Stimulated activated CD4-positive, alpha-beta T cell treated with anti-CD3 and anti-CD28 coated beads, Interleukin-1b, Interleukin-23, amount 100 ng/mL, for 1 hour (primary cell): ENCODE measurements at regions not wholly inside any gene's neighbourhood (a gene's known extent, or its start where the extent isn't known, plus 50 kb on each side); places are given as distances from the start of the nearest gene placed in this dataset.

Experiments
- DNase-seq, 2 donors: peaks; one replicate each; pipeline ENCODE4 v3.0.0-alpha.2; 2020; ENCODE audit warnings: low read depth in 2 of 2

- DNase-seq, result no peak
Observed at GRCh38 chr10:83357627-83358026, 781.7 kb upstream of the GHITM start.

DNA sequence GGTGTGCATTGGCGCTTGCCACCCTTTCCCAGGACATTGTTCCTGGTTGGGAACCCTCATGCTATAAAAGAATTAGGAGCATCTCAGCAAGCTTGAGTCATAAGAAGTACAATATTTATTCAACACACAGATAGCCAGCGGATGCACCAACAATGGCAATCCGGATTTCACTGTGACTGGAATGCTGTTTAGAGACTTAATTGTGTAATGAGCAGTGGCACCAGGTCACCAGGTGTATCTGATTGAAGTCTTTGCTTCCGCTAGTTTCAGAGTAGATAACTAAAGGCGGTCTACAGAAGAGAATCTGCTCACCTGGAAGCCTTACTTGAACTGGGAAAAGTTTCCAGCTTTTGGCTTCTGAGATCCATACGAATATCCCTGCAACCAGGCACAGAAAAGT lies 772.3 kb upstream of the GHITM start:
- DNase-seq, result no peak

GRCh38 chr10:83371696-83372490 lies 767.4 kb upstream of the GHITM start:
- DNase-seq, result no peak

DNA sequence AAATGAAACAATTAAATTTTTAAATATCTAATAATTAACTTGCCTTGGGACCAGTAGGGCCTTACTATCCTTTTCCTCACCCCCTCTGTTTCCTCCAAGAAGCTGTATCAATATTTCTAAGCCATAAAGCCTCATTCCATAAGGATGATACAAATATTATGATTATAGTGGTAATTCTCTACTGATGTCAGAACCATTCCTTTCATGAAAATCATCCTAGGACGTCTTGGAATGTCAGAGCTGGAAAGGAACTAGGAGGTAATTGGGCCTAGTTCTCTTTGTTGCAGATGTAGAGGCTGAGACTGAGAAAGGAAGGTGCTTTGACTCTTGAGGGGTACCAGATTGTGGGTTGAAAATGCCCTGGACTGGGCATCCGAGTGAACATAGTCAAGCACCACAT lies 766.7 kb upstream of the GHITM start:
- DNase-seq, result no peak

GRCh38 chr10:83373671-83374070 lies 765.6 kb upstream of the GHITM start:
- no peak for DNase-seq

GRCh38 chr10:83374741-83375140 lies 764.6 kb upstream of the GHITM start:
- no peak for DNase-seq

- DNase-seq, result no peak
Observed at GRCh38 chr10:83375274-83375673, 764.0 kb upstream of the GHITM start.

GRCh38 chr10:83397806-83398205 lies 741.5 kb upstream of the GHITM start:
- no peak for DNase-seq

DNA sequence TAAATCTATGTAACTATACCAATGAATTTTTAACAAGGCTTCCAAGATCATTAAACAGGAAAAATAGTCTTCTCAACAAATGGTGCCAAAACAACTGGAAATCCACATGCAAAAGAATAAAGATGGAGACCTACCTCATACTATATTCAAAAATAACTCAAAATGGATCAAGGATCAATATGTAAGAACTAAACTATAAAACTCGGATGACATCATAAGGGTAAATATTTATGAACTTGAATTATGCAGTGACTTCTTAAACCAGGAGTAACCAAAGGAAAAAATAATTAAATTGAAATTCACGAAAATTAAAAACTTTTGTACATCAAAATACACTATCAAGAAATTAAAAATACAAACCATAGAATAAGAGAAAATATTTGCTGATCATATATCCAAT lies 728.7 kb upstream of the GHITM start:
- no peak for DNase-seq

DNA sequence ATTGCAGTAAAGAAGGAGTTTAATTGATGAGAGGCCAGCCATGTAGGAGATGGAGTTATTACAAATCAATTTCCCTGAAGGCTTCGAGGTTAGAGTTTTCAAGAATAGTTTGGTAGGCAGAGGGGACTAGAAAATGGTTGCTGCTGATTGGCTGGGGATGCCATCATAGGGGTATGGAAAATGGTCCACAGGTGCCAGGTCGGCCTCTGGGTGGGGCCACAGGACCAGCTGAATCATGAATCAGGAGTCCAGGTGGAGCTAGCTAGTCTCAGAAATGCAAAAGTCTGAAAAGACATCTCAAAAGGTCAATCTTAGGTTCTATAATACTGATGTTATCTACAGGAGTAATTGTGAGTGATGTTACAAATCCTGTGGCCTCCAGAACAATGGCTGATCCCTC lies 714.0 kb upstream of the GHITM start:
- DNase-seq, result no peak

GRCh38 chr10:83427101-83427500 lies 712.2 kb upstream of the GHITM start:
- DNase-seq, result no peak

GRCh38 chr10:83432261-83433045 lies 706.9 kb upstream of the GHITM start:
- DNase-seq, result no peak

- no peak for DNase-seq
Observed at GRCh38 chr10:83433705-83434104, 705.6 kb upstream of the GHITM start.

DNA sequence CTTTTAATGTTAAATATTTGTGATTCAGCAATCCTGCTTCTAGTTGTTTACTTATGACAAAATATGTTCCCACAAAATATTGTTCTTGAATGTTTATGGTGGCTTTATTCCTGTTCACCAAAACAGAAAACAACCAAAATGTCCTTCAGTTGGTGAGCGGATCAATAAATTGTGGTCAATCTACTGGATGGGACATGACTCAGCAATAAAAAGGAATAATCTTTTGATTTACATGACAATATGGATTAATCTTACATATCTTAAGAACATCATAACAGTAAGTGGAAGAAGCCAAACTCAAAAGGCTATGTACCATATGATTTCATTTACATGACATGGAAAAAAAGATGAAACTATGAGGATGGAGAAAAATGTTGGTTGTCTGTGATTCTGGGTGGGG lies 691.3 kb upstream of the GHITM start:
- DNase-seq, result no peak

DNA sequence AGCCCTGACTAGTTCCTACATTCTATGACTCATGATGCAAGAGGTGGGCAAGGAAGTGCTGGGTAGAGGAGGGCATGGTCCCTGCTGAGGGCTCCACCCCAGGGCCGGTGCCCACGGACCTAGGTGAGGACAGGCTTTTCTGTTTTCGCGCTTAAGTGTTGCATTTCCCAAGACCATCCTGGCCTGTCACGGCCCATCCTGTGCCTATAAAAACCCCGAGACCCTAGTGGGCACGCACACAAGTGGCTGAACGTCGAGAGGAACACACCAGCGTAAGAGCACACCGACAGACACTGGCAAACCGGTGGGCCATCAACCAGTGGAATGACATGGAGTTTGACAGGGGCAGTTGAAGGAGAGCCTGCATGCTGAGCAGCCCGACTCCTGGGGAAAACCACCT lies 680.7 kb upstream of the GHITM start:
- DNase-seq, result no peak

DNA sequence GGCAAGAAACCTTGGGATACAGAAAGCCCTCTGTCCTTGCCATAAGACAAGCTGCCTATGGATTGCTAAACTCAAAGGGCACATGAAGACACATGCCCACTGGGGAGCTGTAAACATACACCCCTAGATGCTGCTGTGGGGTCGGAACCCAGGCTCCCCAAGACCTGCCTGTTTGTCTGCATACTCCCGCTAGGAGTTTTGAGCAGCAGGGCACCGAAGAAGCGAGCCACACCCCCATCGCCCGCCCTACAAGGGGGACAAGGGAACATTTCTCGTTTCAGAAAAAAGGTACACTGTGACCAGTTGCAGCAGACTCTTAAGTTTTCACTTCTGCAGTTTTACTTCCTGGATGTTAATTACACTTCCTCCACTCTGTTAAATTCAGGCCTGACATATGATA lies 680.2 kb upstream of the GHITM start:
- no peak for DNase-seq

DNA sequence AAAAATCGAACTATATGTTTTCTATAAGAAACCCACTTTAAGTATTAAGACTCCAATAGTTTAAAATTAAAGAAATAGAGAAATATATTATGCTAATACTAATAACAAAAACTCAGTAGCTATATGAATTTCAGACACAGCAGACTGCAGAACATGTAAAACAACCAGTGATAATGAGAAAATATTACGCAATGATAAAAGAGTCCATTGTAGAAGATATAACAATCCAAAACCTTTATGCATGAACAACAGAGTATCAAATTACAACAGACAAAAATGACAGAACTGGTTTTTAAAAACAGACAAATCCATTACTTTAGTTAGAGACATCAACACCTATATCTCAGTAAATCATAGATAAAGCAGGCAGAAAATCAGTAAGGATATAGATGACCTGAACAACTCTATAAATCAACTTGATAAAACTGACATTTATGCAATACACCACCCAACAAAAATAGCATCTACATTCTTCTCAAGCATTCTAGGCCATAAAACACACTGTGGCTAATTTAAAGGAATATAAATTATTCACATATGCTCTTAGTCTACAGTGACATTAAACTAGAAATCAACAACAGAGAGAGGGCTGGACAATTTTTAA lies 669.5 kb upstream of the GHITM start:
- no peak for DNase-seq

DNA sequence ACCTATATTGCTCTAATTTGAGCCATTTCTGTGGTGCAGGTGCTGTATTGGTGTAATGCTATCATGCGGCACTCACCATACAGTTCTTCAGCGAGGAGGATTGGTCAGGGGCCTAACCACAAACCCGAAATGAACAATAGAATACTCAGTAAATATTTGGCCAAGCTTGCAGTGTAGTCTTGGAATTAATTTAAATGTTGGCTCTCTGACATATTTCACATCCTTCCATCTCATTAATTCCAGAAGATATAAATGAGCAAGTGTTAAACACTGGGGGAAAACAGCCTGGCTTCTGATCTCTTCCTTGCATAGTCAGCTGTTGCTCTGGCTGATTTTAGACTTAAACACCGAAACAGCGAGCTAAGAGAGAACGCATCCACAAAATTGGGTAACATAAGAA lies 663.1 kb upstream of the GHITM start:
- no peak for DNase-seq

- DNase-seq, result no peak
Observed at GRCh38 chr10:83489161-83489560, 650.1 kb upstream of the GHITM start.

DNA sequence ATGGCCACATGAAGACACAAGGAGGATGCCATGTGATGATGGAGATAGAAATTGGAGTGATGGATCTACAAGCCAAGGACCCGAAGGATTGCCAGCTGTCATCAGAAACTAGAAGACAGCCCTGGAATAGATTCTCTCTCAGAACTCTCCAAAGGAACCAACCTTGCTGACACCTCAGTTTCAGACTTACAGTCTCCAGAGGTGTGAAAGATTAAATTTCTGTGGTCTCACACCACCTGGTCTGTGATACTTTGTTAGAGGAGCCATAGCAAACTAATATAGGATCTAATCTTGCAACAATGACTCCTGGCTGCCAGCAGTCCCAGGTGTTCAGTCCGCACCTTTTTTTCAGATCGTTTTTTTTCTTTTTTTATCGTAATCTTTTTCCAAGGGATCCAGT lies 647.3 kb upstream of the GHITM start:
- no peak for DNase-seq

- DNase-seq, result no peak
Observed at GRCh38 chr10:83512681-83513080, 626.6 kb upstream of the GHITM start.

DNA sequence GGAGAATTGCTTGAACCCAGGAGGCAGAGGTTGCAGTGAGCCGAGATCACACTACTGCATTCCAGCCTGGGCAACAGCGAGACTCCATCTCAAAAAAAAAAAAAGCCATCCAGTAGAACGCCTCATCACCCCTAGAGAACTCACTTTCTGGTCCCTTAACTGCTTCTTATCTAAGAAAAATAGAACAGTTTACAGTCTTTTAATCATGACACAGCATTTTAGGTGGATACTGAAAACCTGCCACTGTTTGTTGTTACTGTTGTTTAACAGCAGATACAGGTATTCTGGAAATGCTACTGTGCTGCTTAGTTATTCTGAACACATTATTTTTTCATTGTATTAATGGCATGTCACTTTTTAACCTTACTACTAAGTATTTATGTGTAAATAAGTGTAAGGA lies 624.3 kb upstream of the GHITM start:
- DNase-seq, result no peak

DNA sequence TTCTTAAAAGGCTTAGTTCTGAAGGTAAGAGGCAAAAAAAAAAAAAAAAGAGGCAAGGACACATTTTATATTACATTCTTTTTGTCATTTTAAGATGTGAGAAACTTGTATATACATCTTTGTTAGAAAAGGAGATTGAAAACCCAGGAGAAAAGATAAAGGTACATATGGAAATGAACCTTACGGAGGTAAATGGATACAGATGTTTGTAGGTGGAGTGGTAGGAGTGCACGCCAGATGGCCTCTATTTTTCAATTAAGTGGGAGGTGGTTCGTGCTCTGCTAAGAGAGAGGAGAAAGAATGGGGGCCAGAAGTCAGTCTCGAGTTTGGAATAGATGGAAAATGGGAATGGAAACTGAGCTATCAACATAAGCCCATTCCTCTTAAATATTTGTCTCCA lies 622.5 kb upstream of the GHITM start:
- no peak for DNase-seq
